ENCODE measurements at regions not wholly inside any gene's neighbourhood (a gene's known extent, or its start where the extent isn't known, plus 50 kb on each side); places are given as distances from the start of the nearest gene placed in this dataset.

- TF ChIP-seq, protein P1, sequence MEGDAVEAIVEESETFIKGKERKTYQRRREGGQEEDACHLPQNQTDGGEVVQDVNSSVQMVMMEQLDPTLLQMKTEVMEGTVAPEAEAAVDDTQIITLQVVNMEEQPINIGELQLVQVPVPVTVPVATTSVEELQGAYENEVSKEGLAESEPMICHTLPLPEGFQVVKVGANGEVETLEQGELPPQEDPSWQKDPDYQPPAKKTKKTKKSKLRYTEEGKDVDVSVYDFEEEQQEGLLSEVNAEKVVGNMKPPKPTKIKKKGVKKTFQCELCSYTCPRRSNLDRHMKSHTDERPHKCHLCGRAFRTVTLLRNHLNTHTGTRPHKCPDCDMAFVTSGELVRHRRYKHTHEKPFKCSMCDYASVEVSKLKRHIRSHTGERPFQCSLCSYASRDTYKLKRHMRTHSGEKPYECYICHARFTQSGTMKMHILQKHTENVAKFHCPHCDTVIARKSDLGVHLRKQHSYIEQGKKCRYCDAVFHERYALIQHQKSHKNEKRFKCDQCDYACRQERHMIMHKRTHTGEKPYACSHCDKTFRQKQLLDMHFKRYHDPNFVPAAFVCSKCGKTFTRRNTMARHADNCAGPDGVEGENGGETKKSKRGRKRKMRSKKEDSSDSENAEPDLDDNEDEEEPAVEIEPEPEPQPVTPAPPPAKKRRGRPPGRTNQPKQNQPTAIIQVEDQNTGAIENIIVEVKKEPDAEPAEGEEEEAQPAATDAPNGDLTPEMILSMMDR (conservative IDR thresholded peaks at IDR 0.05; ENCODE audit: low read depth, low read length), result no peak
- TF ChIP-seq EZH2 (IDR thresholded peaks at IDR 0.05; ENCODE audit: low read length, unreplicated experiment), result no peak
Measured at GRCh38 chr2:75788154-75788553, 77.4 kb upstream of the GCFC2 start.
